SK-N-MC (cell line): ENCODE measurements at regions not wholly inside any gene's neighbourhood (a gene's known extent, or its start where the extent isn't known, plus 50 kb on each side); places are given as distances from the start of the nearest gene placed in this dataset.

Experiments
- EZH2 ChIP-seq: fragments of 200-600 bp; sonication (generic); IDR thresholded peaks from one replicate; pipeline ENCODE4 v1.6.1; 2017; ENCODE audit warnings: antibody characterized with exemption
- FOXP2 ChIP-seq: optimal IDR thresholded peaks from 2 replicates; pipeline ENCODE3; 2011; ENCODE audit warnings: mild to moderate bottlenecking, moderate library complexity; ENCODE audit not compliant: insufficient read depth; ENCODE audit errors: extremely low read length, control extremely low read depth
- POLR2AphosphoS5 ChIP-seq: IDR thresholded peaks from 2 replicates; pipeline ENCODE4 v1.6.1; 2012; ENCODE audit warnings: mild to moderate bottlenecking, low read depth, low read length, borderline replicate concordance

GRCh38 chr13:34734932-34735331 is 207.1 kb upstream of the NBEA start:
- TF ChIP-seq EZH2: no peak
- TF ChIP-seq POLR2AphosphoS5: no peak
- no peak for TF ChIP-seq FOXP2
